ENCODE measurements at regions not wholly inside any gene's neighbourhood (a gene's known extent, or its start where the extent isn't known, plus 50 kb on each side); places are given as distances from the start of the nearest gene placed in this dataset.
"Not testable (repeated sequence)": the region's sequence is repeated elsewhere in the genome, so short reads cannot be mapped to it uniquely, and the experiment has no call there.

GRCh38 chr9:73095425-73095824 is 56.2 kb upstream of the ANXA1 start:
- TF ChIP-seq YY1 (IDR thresholded peaks at IDR 0.05; ENCODE audit: insufficient read depth, insufficient read length): no peak
- TF ChIP-seq SUZ12 (IDR thresholded peaks at IDR 0.05; ENCODE audit: extremely low read depth, insufficient read depth, insufficient read length): no peak
- no peak for TF ChIP-seq ZNF274 (IDR thresholded peaks at IDR 0.05; ENCODE audit: low read depth, low read length)
- Histone ChIP-seq H3K27me3 (ENCODE audit: insufficient read depth, insufficient read length) (no peaks in the 10 kb centered on the region), H3K36me3 (ENCODE audit: insufficient read depth, insufficient read length, low read length) (no peaks in the 10 kb centered on the region), H3K4me3 (ENCODE audit: insufficient read length, low read depth) (no peak overlapping the region), H3K4me1 (ENCODE audit: insufficient read depth, insufficient read length) (no peaks in the 10 kb centered on the region), H3K9me3 (ENCODE audit: insufficient read depth, low read length) (no peaks in the 10 kb centered on the region), H3K9ac (ENCODE audit: insufficient read length, low read depth) (no peak overlapping the region)
- no peak for DNase-seq (ENCODE audit: low read depth, low spot score)

- Histone ChIP-seq H3K4me1 (ENCODE audit: insufficient read depth, insufficient read length) (no peaks in the 10 kb centered on the region), H3K4me3 (ENCODE audit: insufficient read length, low read depth) (no peak overlapping the region), H3K36me3 (ENCODE audit: insufficient read depth, insufficient read length, low read length) (no peaks in the 10 kb centered on the region), H3K27me3 (ENCODE audit: insufficient read depth, insufficient read length) (no peaks in the 10 kb centered on the region), H3K9ac (ENCODE audit: insufficient read length, low read depth) (no peak overlapping the region), H3K9me3 (ENCODE audit: insufficient read depth, low read length) (no peaks in the 10 kb centered on the region)
- TF ChIP-seq ZNF274 (IDR thresholded peaks at IDR 0.05; ENCODE audit: low read depth, low read length) (no peak), SUZ12 (IDR thresholded peaks at IDR 0.05; ENCODE audit: extremely low read depth, insufficient read depth, insufficient read length) (no peak)
- DNase-seq (ENCODE audit: low read depth, low spot score): no peak
Observed at GRCh38 chr9:73093740-73094379, 57.8 kb upstream of the ANXA1 start.

DNA sequence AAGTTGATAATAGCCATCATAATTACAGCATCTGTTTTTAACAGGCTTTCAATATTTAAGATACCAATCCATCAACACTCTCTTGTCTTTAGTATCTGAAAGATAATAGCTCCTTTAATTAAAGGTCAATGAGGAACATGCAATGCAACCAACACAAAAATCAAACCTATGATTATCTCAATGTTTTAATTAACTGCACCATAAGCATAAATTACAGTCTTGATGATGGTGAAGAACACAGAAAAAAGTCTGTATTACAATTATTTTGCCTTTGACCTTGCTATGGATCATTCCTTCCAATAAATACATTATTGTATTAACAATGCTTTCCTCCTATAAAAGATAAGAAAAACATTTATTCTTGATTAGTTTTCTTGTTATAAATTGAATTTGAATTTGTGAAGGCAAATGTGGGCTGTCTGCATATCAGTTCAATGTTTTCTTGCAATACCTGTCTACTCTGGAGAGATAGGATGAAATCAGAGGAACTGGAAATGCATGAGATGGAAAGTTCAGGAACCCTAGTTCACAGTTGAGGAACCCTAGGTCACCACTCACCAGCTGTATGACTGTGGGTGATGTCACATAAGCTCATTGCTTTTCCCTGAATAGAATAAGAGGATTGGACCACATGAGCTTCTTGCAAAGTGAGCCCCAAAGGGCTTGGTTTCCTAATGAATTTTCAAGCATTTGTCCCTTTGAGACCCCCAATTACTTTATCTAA is 58.5 kb upstream of the ANXA1 start:
- TF ChIP-seq ZNF274 (IDR thresholded peaks at IDR 0.05; ENCODE audit: low read depth, low read length) (no peak), SUZ12 (IDR thresholded peaks at IDR 0.05; ENCODE audit: extremely low read depth, insufficient read depth, insufficient read length) (no peak), YY1 (IDR thresholded peaks at IDR 0.05; ENCODE audit: insufficient read depth, insufficient read length) (no peak)
- H3K9me3 ChIP-seq (ENCODE audit: insufficient read depth, low read length): no peaks in the 10 kb centered on the region
- H3K9ac ChIP-seq (ENCODE audit: insufficient read length, low read depth): no peak overlapping the region
- H3K27me3 ChIP-seq (ENCODE audit: insufficient read depth, insufficient read length): no peaks in the 10 kb centered on the region
- H3K4me1 ChIP-seq (ENCODE audit: insufficient read depth, insufficient read length): no peaks in the 10 kb centered on the region
- no peaks in the 10 kb centered on the region for H3K36me3 ChIP-seq (ENCODE audit: insufficient read depth, insufficient read length, low read length)
- DNase-seq (ENCODE audit: low read depth, low spot score): no peak
- no peak overlapping the region for H3K4me3 ChIP-seq (ENCODE audit: insufficient read length, low read depth)

DNA sequence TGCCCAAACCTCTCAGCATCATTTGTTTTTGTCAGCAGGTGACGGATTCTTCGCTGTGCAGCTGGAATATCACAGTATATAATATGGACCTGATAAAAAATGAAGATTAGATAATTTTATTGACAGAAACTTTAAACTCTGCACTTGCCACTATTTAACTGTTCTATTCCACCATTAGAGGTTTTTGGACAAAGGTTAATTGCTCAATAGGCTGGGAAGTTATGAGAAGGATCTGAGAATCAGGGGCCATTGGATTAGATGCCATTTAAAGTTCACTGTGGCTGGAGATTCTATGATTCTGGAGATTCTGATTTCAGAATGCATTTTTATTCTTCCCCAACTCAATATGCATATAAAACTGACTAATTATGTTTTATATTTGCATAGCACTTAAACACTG is 59.8 kb upstream of the ANXA1 start:
- no peaks in the 10 kb centered on the region for H3K9me3 ChIP-seq (ENCODE audit: insufficient read depth, low read length)
- H3K4me1 ChIP-seq (ENCODE audit: insufficient read depth, insufficient read length): no peaks in the 10 kb centered on the region
- no peaks in the 10 kb centered on the region for H3K36me3 ChIP-seq (ENCODE audit: insufficient read depth, insufficient read length, low read length)
- no peak overlapping the region for H3K4me3 ChIP-seq (ENCODE audit: insufficient read length, low read depth)
- DNase-seq (ENCODE audit: low read depth, low spot score): no peak
- no peak overlapping the region for H3K9ac ChIP-seq (ENCODE audit: insufficient read length, low read depth)
- no peaks in the 10 kb centered on the region for H3K27me3 ChIP-seq (ENCODE audit: insufficient read depth, insufficient read length)
- no peak for TF ChIP-seq YY1 (IDR thresholded peaks at IDR 0.05; ENCODE audit: insufficient read depth, insufficient read length)
- no peak for TF ChIP-seq ZNF274 (IDR thresholded peaks at IDR 0.05; ENCODE audit: low read depth, low read length)
- TF ChIP-seq SUZ12 (IDR thresholded peaks at IDR 0.05; ENCODE audit: extremely low read depth, insufficient read depth, insufficient read length): no peak

DNA sequence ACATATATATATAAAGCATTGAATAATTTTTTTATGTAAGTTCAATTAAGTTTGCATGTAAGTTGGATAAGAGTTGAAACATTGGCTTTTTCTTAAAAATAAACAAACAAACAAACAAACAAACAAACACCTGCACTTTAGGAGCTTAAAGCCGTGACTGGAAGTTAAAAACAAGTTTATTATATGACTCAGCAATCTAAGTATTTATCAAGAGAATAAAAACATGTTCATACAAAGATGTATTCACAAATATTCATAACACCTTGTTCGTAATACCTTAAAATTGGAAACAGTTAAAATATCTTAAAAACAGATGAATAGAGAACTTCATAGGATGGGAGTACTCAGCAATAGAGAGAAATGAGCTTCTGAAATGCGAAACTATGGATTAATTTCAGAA is 61.5 kb upstream of the ANXA1 start:
- DNase-seq (ENCODE audit: low read depth, low spot score): no peak
- Histone ChIP-seq H3K4me1 (ENCODE audit: insufficient read depth, insufficient read length) (no peaks in the 10 kb centered on the region), H3K9me3 (ENCODE audit: insufficient read depth, low read length) (no peaks in the 10 kb centered on the region), H3K27me3 (ENCODE audit: insufficient read depth, insufficient read length) (no peaks in the 10 kb centered on the region), H3K9ac (ENCODE audit: insufficient read length, low read depth) (no peak overlapping the region), H3K36me3 (ENCODE audit: insufficient read depth, insufficient read length, low read length) (no peaks in the 10 kb centered on the region), H3K4me3 (ENCODE audit: insufficient read length, low read depth) (no peak overlapping the region)
- TF ChIP-seq SUZ12 (IDR thresholded peaks at IDR 0.05; ENCODE audit: extremely low read depth, insufficient read depth, insufficient read length): no peak

DNA sequence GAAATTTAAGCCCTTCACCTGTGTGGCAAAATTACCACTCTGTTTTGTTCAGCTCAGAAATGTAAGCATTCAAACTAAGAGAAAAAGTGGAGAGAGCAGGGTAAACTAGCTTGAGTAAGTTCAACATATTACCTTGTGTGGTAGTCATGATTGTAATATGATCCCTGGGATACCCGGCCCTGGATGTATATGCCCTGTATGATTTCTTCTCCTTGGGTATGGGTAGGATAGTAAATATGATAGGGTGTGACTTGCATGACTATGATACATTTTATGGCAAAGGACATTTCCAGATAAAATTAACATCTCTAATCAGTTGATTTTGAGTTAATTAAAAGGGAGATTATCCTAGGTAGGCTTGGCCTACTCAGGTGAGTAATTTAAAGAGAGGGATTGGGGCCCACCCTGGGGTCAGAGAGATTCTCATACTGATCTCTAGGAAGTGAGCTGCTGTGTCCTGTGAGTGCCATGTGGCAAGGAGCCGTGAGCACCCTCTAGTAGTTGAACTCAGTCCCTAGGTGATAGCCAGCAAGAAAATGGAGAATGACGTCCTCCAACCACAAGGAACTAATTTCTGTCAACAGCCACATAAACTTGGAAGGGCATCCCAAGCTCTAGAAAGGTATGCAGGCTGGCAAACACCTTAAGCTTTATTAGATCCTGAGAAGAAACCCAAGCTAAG is 62.2 kb upstream of the ANXA1 start:
- H3K36me3 ChIP-seq (ENCODE audit: insufficient read depth, insufficient read length, low read length): no peaks in the 10 kb centered on the region
- H3K4me3 ChIP-seq (ENCODE audit: insufficient read length, low read depth): no peak overlapping the region
- no peak for DNase-seq (ENCODE audit: low read depth, low spot score)
- TF ChIP-seq ZNF274 (IDR thresholded peaks at IDR 0.05; ENCODE audit: low read depth, low read length): no peak
- no peak for TF ChIP-seq SUZ12 (IDR thresholded peaks at IDR 0.05; ENCODE audit: extremely low read depth, insufficient read depth, insufficient read length)
- TF ChIP-seq YY1 (IDR thresholded peaks at IDR 0.05; ENCODE audit: insufficient read depth, insufficient read length): no peak
- no peaks in the 10 kb centered on the region for H3K4me1 ChIP-seq (ENCODE audit: insufficient read depth, insufficient read length)
- no peak overlapping the region for H3K9ac ChIP-seq (ENCODE audit: insufficient read length, low read depth)
- H3K27me3 ChIP-seq (ENCODE audit: insufficient read depth, insufficient read length): no peaks in the 10 kb centered on the region
- H3K9me3 ChIP-seq (ENCODE audit: insufficient read depth, low read length): no peaks in the 10 kb centered on the region

GRCh38 chr9:73087876-73088275 is 63.8 kb upstream of the ANXA1 start:
- H3K9me3 ChIP-seq (ENCODE audit: insufficient read depth, low read length); H3K9ac ChIP-seq (ENCODE audit: insufficient read length, low read depth); H3K27me3 ChIP-seq (ENCODE audit: insufficient read depth, insufficient read length); H3K4me1 ChIP-seq (ENCODE audit: insufficient read depth, insufficient read length); H3K36me3 ChIP-seq (ENCODE audit: insufficient read depth, insufficient read length, low read length); DNase-seq (ENCODE audit: low read depth, low spot score); H3K4me3 ChIP-seq (ENCODE audit: insufficient read length, low read depth): not testable (repeated sequence)

All from NT2/D1 (cell line).